IMR-90 (cell line): ENCODE measurements at regions not wholly inside any gene's neighbourhood (a gene's known extent, or its start where the extent isn't known, plus 50 kb on each side); places are given as distances from the start of the nearest gene placed in this dataset.

Experiments used
- ATAC-seq: fragments of 200-7000 bp; cut with Tn5 transposase; 2 replicates; pipeline ENCODE4 v1.9.1; 2020; ENCODE audit warnings: low read depth, mild to moderate bottlenecking, moderate library complexity
- BruUV-seq: library from RNA; stranded (reverse); fragments of 400-500 nt; replicated peaks from 2 replicates; lab custom pipeline; 2021; lab: Mats Ljungman, UMichigan
- CTCF ChIA-PET: fragments of 300-600 bp; formaldehyde crosslinking; extraction: SDS; loops from one replicate; lab custom pipeline; 2021; ENCODE audit warnings: antibody characterized with exemption; lab: Yijun Ruan, JAX
- POLR2A ChIA-PET: fragments of 300-600 bp; sonication (Branson Sonifier 250); formaldehyde crosslinking; loops from one replicate; lab custom pipeline; 2022; ENCODE audit warnings: antibody characterized with exemption; ENCODE audit not compliant: unreplicated experiment; lab: Charles Lee
- DNase-seq: peaks from one replicate; pipeline ENCODE4 v3.0.0; 2013
- H2AFZ ChIP-seq: replicated peaks from 2 replicates; pipeline ENCODE3; 2013; ENCODE audit warnings: low read length, mild to moderate bottlenecking; ENCODE audit not compliant: poor library complexity
- H2AK5ac ChIP-seq: 2 replicates; pipeline ENCODE4 v1.6.1; 2013; ENCODE audit warnings: low read depth, low read length, inconsistent platforms
- H2AK9ac ChIP-seq: replicated peaks from 2 replicates; pipeline ENCODE3; 2013; ENCODE audit warnings: mild to moderate bottlenecking, low read depth, low read length, moderate library complexity; ENCODE audit not compliant: poor library complexity
- H2BK120ac ChIP-seq: 2 replicates; pipeline ENCODE4 v1.6.1; 2013; ENCODE audit warnings: low read depth, low read length, inconsistent platforms
- H2BK15ac ChIP-seq: 3 replicates; pipeline ENCODE4 v1.6.1; 2013; ENCODE audit warnings: low read depth, low read length, inconsistent platforms
- H2BK20ac ChIP-seq: 2 replicates; pipeline ENCODE4 v1.6.1; 2013; ENCODE audit warnings: low read depth, mild to moderate bottlenecking, inconsistent platforms, low read length, moderate library complexity
- H2BK5ac ChIP-seq: 2 replicates; pipeline ENCODE4 v1.6.1; 2013; ENCODE audit warnings: mild to moderate bottlenecking, low read depth, low read length, inconsistent platforms; ENCODE audit not compliant: poor library complexity, severe bottlenecking
- H3K14ac ChIP-seq: replicated peaks from 2 replicates; pipeline ENCODE4 v1.6.1; 2013; ENCODE audit warnings: low read depth, low read length, inconsistent platforms
- H3K18ac ChIP-seq: 2 replicates; pipeline ENCODE4 v1.6.1; 2013; ENCODE audit warnings: low read depth, low read length, control low read depth
- H3K23ac ChIP-seq: 2 replicates; pipeline ENCODE4 v1.6.1; 2013; ENCODE audit warnings: low read depth, low read length, inconsistent platforms
- H3K27ac ChIP-seq: 2 replicates; pipeline ENCODE4 v1.5.1; 2013; ENCODE audit warnings: mild to moderate bottlenecking, control low read depth, low read length; ENCODE audit not compliant: insufficient read depth
- H3K27me3 ChIP-seq: 2 replicates; pipeline ENCODE4 v1.6.1; 2013; ENCODE audit warnings: low read length; ENCODE audit not compliant: control insufficient read depth, insufficient read depth
- H3K36me3 ChIP-seq: 2 replicates; pipeline ENCODE4 v1.6.1; 2013; ENCODE audit warnings: low read length, mixed read lengths; ENCODE audit not compliant: control insufficient read depth, insufficient read depth
- H3K4ac ChIP-seq: 2 replicates; pipeline ENCODE4 v1.6.1; 2013; ENCODE audit warnings: low read depth, low read length, inconsistent platforms
- H3K4me1 ChIP-seq: 2 replicates; pipeline ENCODE4 v1.6.1; 2013; ENCODE audit warnings: low read length, mixed read lengths; ENCODE audit not compliant: control insufficient read depth, insufficient read depth
- H3K4me2 ChIP-seq: 2 replicates; pipeline ENCODE4 v1.6.1; 2013; ENCODE audit warnings: low read depth, mild to moderate bottlenecking, control low read depth, low read length, moderate library complexity
- H3K4me3 ChIP-seq: 2 replicates; pipeline ENCODE4 v1.5.1; 2013; ENCODE audit warnings: low read depth, mild to moderate bottlenecking, control low read depth, low read length, moderate library complexity; ENCODE audit not compliant: insufficient read depth
- H3K56ac ChIP-seq: 2 replicates; pipeline ENCODE4 v1.6.1; 2013; ENCODE audit warnings: low read length, inconsistent platforms; ENCODE audit not compliant: insufficient read depth; ENCODE audit errors: extremely low read depth
- H3K79me1 ChIP-seq, 2 experiments: 2 replicates each; pipeline ENCODE4 v1.6.1; 2013; ENCODE audit warnings: low read length in 2 of 2, inconsistent platforms in 1 of 2, low read depth in 1 of 2
- H3K9ac ChIP-seq: 2 replicates; pipeline ENCODE4 v1.6.1; 2013; ENCODE audit warnings: low read depth, low read length, control low read depth
- H3K9me1 ChIP-seq: 2 replicates; pipeline ENCODE4 v1.6.1; 2013; ENCODE audit warnings: low read length, inconsistent platforms; ENCODE audit not compliant: insufficient read depth
- H3K9me3 ChIP-seq: 2 replicates; pipeline ENCODE4 v1.6.1; 2013; ENCODE audit warnings: low read length; ENCODE audit not compliant: control insufficient read depth, insufficient read depth
- H4K20me1 ChIP-seq: 2 replicates; pipeline ENCODE4 v1.6.1; 2013; ENCODE audit warnings: low read length, inconsistent platforms; ENCODE audit not compliant: insufficient read depth
- H4K5ac ChIP-seq: 2 replicates; pipeline ENCODE4 v1.6.1; 2013; ENCODE audit warnings: mild to moderate bottlenecking, low read depth, low read length, control low read depth
- H4K8ac ChIP-seq, 2 experiments: 2 replicates each; pipeline ENCODE4 v1.6.1; 2013; ENCODE audit warnings: low read depth in 2 of 2, low read length in 2 of 2, control low read depth in 1 of 2, inconsistent platforms in 1 of 2
- H4K91ac ChIP-seq: 2 replicates; pipeline ENCODE4 v1.6.1; 2013; ENCODE audit warnings: low read depth, low read length, inconsistent platforms; ENCODE audit not compliant: insufficient read depth
- CEBPB ChIP-seq: IDR thresholded peaks from 2 replicates; pipeline ENCODE4 v1.6.1; 2012; ENCODE audit warnings: low read depth, low read length, improper control_type of control experiment
- FOS ChIP-seq: fragments of 150-350 bp; IDR thresholded peaks from 2 replicates; pipeline ENCODE4 v1.6.1; 2016; ENCODE audit warnings: low read depth, low read length
- MAZ ChIP-seq: IDR thresholded peaks from 2 replicates; pipeline ENCODE4 v1.6.1; 2012; ENCODE audit warnings: low read depth, mild to moderate bottlenecking, low read length, improper control_type of control experiment, moderate library complexity, borderline replicate concordance
- RAD21 ChIP-seq: IDR thresholded peaks from 2 replicates; pipeline ENCODE4 v1.6.1; 2012; ENCODE audit warnings: low read length, improper control_type of control experiment
- RCOR1 ChIP-seq: IDR thresholded peaks from 2 replicates; pipeline ENCODE4 v1.6.1; 2012; ENCODE audit warnings: mild to moderate bottlenecking, low read length, improper control_type of control experiment; ENCODE audit not compliant: insufficient replicate concordance
- RFX5 ChIP-seq: IDR thresholded peaks from 2 replicates; pipeline ENCODE4 v1.8.0; 2012; ENCODE audit warnings: low read depth, mild to moderate bottlenecking, low read length, moderate library complexity
- SMC3 ChIP-seq: fragments of 150-350 bp; IDR thresholded peaks from 2 replicates; pipeline ENCODE4 v1.6.1; 2016; ENCODE audit warnings: low read depth, mild to moderate bottlenecking, antibody characterized with exemption, low read length, moderate library complexity
- WGBS, 2 experiments: methylation state at CpG; one replicate each; pipeline versions ENCODE4 v1.1.5 to v1.1.7; 2013; ENCODE audit warnings: missing lambda C conversion rate in 2 of 2; ENCODE audit not compliant: insufficient read length in 1 of 2; ENCODE audit errors: extremely low coverage in 2 of 2; 5-methylcytosine and 5-hydroxymethylcytosine counted together
- dilution Hi-C: fragments of 300-500 bp; cut with HindIII; formaldehyde crosslinking; loops from one replicate; pipeline ENCODE4 v1.14.3; 2018; ENCODE audit warnings: low sequenced_read_pairs; ENCODE audit not compliant: unreplicated experiment
- in situ Hi-C: fragments of 300-500 bp; cut with MboI; formaldehyde crosslinking; loops from 3 replicates; pipeline ENCODE4 v1.14.3; 2019; ENCODE audit warnings: low sequenced_read_pairs, inconsistent platforms, mixed read lengths
- intact Hi-C: fragments of 100-400 bp; cut with micrococcal nuclease; formaldehyde crosslinking; loops from 2 replicates; pipeline ENCODE4 v1.10.0; 2022
- TF ChIP-seq, protein P1 (sequence below): conservative IDR thresholded peaks from 2 replicates; pipeline ENCODE4 v1.5.1; 2012; ENCODE audit warnings: mild to moderate bottlenecking, low read depth, low read length, improper control_type of control experiment

DNA sequence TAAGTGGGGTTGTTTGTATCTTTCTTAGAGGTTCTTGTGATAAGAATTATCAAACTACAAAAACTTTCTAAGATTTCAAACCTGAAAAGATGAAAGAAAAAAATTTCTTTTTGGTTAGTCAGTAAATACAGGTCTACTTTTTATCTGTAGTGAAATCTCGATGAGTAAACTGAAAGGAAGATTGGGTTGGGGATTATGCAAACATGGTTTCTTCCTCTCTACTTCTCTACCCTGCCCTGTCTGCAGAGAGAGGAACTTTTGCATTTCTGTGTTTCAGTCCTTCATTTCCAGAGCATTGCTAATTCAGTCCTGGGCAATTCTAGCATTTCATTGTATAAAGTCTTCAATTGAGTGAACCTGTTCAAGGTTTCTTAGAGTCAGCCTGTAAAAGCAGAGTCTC, 51.6 kb upstream of the IL2 start:
- no peaks in the 10 kb centered on the region for H3K36me3 ChIP-seq
- no peak overlapping the region for H2AK5ac ChIP-seq
- BruUV-seq = no TSS peak
- no peak overlapping the region for H3K4me3 ChIP-seq
- no peak overlapping the region for H3K23ac ChIP-seq
- no peak overlapping the region for H3K4ac ChIP-seq
- DNase-seq (no peak), ATAC-seq (no peak)
- in situ Hi-C loops (no loop called here), intact Hi-C loops (no loop called here), dilution Hi-C loops (no loop called here)
- no peaks in the 10 kb centered on the region for H3K79me1 ChIP-seq
- WGBS, 2 experiments = no CpG with 5 or more reads among the region's 1 CpG
- CTCF ChIA-PET = no interaction called here
- no peak overlapping the region for H3K9ac ChIP-seq
- H3K18ac ChIP-seq = no peak overlapping the region
- H2AK9ac ChIP-seq = no peak overlapping the region
- no peak overlapping the region for H3K14ac ChIP-seq
- no peak for TF ChIP-seq RAD21
- no peak for TF ChIP-seq FOS
- TF ChIP-seq RCOR1 = no peak
- TF ChIP-seq, protein P1, sequence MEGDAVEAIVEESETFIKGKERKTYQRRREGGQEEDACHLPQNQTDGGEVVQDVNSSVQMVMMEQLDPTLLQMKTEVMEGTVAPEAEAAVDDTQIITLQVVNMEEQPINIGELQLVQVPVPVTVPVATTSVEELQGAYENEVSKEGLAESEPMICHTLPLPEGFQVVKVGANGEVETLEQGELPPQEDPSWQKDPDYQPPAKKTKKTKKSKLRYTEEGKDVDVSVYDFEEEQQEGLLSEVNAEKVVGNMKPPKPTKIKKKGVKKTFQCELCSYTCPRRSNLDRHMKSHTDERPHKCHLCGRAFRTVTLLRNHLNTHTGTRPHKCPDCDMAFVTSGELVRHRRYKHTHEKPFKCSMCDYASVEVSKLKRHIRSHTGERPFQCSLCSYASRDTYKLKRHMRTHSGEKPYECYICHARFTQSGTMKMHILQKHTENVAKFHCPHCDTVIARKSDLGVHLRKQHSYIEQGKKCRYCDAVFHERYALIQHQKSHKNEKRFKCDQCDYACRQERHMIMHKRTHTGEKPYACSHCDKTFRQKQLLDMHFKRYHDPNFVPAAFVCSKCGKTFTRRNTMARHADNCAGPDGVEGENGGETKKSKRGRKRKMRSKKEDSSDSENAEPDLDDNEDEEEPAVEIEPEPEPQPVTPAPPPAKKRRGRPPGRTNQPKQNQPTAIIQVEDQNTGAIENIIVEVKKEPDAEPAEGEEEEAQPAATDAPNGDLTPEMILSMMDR = no peak
- TF ChIP-seq MAZ = no peak
- no peak for TF ChIP-seq SMC3
- no peak for TF ChIP-seq CEBPB
- no peak for TF ChIP-seq RFX5
- H2AFZ ChIP-seq = no peak overlapping the region
- H3K4me1 ChIP-seq = no peaks in the 10 kb centered on the region
- H2BK15ac ChIP-seq = no peak overlapping the region
- H3K4me2 ChIP-seq = no peak overlapping the region
- H2BK20ac ChIP-seq = no peak overlapping the region
- H4K20me1 ChIP-seq = no peaks in the 10 kb centered on the region
- no peak overlapping the region for H3K56ac ChIP-seq
- H2BK5ac ChIP-seq = no peak overlapping the region
- no peak overlapping the region for H4K91ac ChIP-seq
- H3K27me3 ChIP-seq = peaks cover 7% of the 10 kb centered on the region
- no peak overlapping the region for H3K27ac ChIP-seq
- POLR2A ChIA-PET = no interaction called here
- no peak overlapping the region for H4K5ac ChIP-seq
- no peaks in the 10 kb centered on the region for H3K9me3 ChIP-seq
- H4K8ac ChIP-seq = no peak overlapping the region
- H3K9me1 ChIP-seq = no peaks in the 10 kb centered on the region
- H2BK120ac ChIP-seq = no peak overlapping the region
